ENCODE measurements at regions not wholly inside any gene's neighbourhood (a gene's known extent, or its start where the extent isn't known, plus 50 kb on each side); places are given as distances from the start of the nearest gene placed in this dataset.
A peak's percentile ranks its signal among the peaks of the same experiment; 100 is the strongest.
"Not testable (repeated sequence)": the region's sequence is repeated elsewhere in the genome, so short reads cannot be mapped to it uniquely, and the experiment has no call there.

- no peak for DNase-seq
Observed at GRCh38 chr2:65778137-65778536, 345.7 kb upstream of the SPRED2 start.

GRCh38 chr2:65775839-65776238, 343.4 kb upstream of the SPRED2 start:
- DNase-seq = no peak

- DNase-seq = no peak
Observed at GRCh38 chr2:65767946-65768345, 335.5 kb upstream of the SPRED2 start.

- no peak for DNase-seq
Observed at GRCh38 chr2:65766768-65767267, 334.4 kb upstream of the SPRED2 start.

GRCh38 chr2:65765376-65765775, 333.0 kb upstream of the SPRED2 start:
- DNase-seq = no peak

GRCh38 chr2:65762068-65762467, 329.7 kb upstream of the SPRED2 start:
- DNase-seq = no peak

- DNase-seq = no peak
Observed at GRCh38 chr2:65754219-65754618, 321.8 kb upstream of the SPRED2 start.

- DNase-seq = no peak
Observed at GRCh38 chr2:65751408-65751807, 319.0 kb upstream of the SPRED2 start.

- no peak for DNase-seq
Observed at GRCh38 chr2:65749545-65749944, 317.1 kb upstream of the SPRED2 start.

- DNase-seq = not testable (repeated sequence)
Observed at GRCh38 chr2:65747875-65748274, 315.5 kb upstream of the SPRED2 start.

- no peak for DNase-seq
Observed at GRCh38 chr2:65746931-65747675, 314.7 kb upstream of the SPRED2 start.

- DNase-seq = no peak
Observed at GRCh38 chr2:65744477-65745200, 312.2 kb upstream of the SPRED2 start.

GRCh38 chr2:65742977-65743376, 310.6 kb upstream of the SPRED2 start:
- no peak for DNase-seq

GRCh38 chr2:65739927-65740326, 307.5 kb upstream of the SPRED2 start:
- DNase-seq = no peak

- DNase-seq = no peak
Observed at GRCh38 chr2:65737452-65738011, 305.1 kb upstream of the SPRED2 start.

- no peak for DNase-seq
Observed at GRCh38 chr2:65731476-65731875, 299.1 kb upstream of the SPRED2 start.

GRCh38 chr2:65730186-65730585, 297.8 kb upstream of the SPRED2 start:
- DNase-seq = no peak

- no peak for DNase-seq
Observed at GRCh38 chr2:65729246-65729645, 296.8 kb upstream of the SPRED2 start.

GRCh38 chr2:65728477-65729180, 296.2 kb upstream of the SPRED2 start:
- DNase-seq = peak in 1 of 2 experiments; percentile 9

- no peak for DNase-seq
Observed at GRCh38 chr2:65727816-65728215, 295.4 kb upstream of the SPRED2 start.

- no peak for DNase-seq
Observed at GRCh38 chr2:65727381-65727780, 295.0 kb upstream of the SPRED2 start.

- no peak for DNase-seq
Observed at GRCh38 chr2:65724752-65725151, 292.4 kb upstream of the SPRED2 start.

GRCh38 chr2:65724336-65724735, 291.9 kb upstream of the SPRED2 start:
- no peak for DNase-seq

All from cerebellar nuclear complex (tissue), 1 donor.